DMS53 treated with DMSO at 0.1 percent for 48 hours (cell line): ENCODE measurements at regions not wholly inside any gene's neighbourhood (a gene's known extent, or its start where the extent isn't known, plus 50 kb on each side); places are given as distances from the start of the nearest gene placed in this dataset.

Experiments
- DNase-seq: peaks from one replicate; lab custom pipeline; 2025; ENCODE audit not compliant: unreplicated experiment; lab: John Stamatoyannopoulos, UW

- no peak for DNase-seq
Measured at GRCh38 chr20:24199501-24199900, 210.9 kb upstream of the GGTLC1 start.

- no peak for DNase-seq
Measured at GRCh38 chr20:24194143-24194542, 205.6 kb upstream of the GGTLC1 start.

GRCh38 chr20:24190905-24191304 lies 202.3 kb upstream of the GGTLC1 start:
- DNase-seq = no peak

GRCh38 chr20:24185791-24186190 lies 197.2 kb upstream of the GGTLC1 start:
- DNase-seq = no peak

DNA sequence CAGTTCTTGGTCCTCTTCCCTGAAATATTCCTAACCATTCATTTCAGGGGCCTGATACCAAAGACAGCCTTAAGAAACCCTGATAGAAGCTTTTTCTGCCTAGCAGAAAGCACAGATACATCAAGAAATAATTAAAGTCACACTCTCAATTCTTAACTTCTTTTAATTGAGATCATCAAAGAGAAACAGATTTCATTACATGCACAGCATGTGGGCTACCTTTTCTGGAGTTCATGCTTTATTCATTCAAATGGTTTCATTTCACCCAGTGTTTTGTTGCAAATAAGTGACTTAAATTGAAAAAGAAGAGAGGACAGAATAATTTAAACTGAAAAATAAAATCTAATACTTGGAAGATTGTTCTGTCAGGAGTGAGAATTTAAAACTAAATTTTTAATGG lies 192.6 kb upstream of the GGTLC1 start:
- no peak for DNase-seq

DNA sequence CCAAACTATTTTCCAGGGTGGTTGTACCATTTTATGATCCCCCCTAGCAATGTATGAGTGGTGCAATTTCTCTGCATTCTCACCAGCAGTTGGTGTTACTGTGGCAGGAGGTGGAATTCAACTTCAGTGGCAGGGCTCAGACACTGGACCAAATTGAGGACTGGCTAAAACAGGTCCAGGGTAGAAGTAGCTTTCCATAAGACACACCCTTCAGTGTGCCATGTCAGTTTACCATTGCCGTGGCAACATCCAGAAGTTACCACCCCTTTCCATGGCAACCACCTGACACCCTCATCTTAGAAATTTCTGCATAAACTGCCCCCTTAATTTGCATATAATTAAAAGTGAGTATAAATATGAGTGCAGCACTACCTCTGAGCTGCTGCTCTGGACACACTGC lies 180.7 kb upstream of the GGTLC1 start:
- no peak for DNase-seq

GRCh38 chr20:24166412-24166811 lies 177.8 kb upstream of the GGTLC1 start:
- no peak for DNase-seq

GRCh38 chr20:24166123-24166381 lies 177.5 kb upstream of the GGTLC1 start:
- no peak for DNase-seq

DNA sequence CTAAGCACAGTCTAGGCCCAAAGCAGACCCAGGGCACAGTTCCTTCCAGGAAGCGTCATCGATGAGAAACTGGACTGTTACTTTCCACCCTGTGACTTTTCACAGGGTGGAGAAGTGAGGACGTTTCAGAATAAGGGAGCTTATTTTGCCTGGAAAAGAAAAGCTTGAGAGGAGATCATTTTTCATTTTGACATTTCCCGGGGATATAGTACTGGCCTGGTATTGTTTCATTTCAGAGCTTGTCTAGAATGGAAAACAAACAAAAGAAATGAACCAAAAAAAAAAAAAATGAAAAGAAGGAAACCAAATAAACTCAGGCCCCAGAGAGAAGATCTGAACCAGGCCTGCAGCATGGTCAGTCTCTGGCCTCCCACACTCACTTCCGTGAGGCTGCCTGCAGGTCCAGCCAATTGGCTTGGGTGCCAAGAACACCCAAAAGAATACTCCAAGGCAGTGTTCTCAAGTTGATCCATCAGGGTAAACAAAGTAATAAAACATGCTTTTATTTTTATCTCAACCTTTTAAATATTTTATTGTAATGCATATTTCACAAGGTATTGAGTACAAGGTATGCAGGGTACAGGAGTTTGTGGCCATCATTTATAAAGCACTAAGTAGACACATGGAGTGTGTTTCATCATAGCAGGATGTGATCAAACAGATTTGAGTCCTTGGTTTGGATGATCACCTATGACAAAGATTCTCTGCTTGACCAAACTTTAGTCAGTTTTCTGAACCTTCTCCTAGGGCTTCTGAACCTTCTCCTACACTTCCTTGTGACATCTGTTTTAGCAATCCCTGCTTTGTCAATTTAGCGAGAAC lies 176.9 kb upstream of the GGTLC1 start:
- DNase-seq = no peak

- no peak for DNase-seq
Measured at GRCh38 chr20:24164360-24164759, 175.8 kb upstream of the GGTLC1 start.

DNA sequence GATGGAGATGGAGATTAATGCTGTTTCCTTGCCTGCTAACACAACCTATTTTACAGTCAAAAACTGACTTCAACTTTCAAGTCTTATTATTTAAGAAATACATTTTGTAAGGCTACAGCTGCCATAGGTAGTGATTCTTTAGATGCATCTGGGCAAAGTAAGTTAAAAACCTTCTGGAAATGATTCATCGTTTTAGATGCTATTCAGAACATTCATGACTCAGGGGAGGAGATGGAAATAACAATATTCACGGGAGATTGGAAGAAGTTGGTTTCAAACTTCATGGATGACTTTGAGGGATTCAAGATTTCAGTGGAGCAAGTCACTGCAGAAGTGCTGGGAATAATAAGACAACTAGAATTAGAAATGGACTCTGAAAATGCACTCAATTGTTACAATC lies 174.9 kb upstream of the GGTLC1 start:
- DNase-seq = no peak

DNA sequence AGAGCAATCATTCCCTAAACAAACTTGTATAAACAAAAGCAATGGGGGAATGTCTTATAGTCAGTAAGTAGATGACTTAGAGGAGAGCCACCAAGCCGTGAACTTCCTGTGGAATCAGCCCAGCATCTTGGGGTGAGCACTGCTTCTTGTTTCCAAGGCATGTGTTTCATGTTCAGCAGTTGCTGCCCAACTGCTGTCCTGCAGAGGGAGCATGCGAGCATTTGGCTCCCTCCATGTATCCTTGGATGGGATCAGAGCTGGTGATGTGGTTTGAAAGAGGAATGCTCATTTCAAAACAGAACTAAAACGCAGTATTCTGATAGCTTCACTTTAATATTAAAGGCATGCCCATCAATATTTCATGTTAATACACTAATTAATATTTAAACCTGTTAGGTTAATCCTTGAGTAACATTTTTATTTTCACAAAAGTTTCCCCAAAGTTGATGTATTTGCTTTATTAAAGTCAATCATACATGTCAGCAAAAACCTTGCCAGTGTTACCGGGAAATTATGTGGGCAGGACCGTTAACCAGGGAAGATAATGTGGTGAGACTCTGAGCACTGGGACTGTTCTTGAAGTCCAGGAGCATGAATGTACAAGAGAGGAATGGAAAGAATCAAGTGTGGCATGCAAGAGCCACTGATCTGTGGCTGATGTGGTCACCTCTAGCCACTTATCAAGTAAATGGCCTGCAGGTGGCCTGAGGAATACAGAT lies 172.1 kb upstream of the GGTLC1 start:
- peak; percentile 16 for DNase-seq

DNA sequence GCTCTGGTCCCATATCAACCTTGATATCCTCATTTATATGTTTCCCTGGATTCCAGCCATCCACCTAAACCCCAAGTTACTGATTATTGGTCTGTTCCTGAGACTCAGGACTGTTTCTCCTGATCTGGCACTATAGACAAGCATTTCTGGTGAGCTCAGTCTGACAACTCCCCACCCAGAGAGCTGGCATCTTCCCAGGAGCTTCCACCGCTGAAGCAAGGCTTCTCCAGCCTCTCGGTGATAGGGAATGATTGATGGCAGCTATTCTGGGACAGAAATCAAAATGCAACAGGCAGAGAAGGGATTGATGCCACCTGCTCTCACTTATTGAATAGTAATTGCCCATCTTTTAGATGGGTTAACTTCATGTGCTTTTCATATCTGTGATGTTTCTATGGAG lies 169.7 kb upstream of the GGTLC1 start:
- DNase-seq = no peak

GRCh38 chr20:24157213-24157612 lies 168.6 kb upstream of the GGTLC1 start:
- DNase-seq = no peak

DNA sequence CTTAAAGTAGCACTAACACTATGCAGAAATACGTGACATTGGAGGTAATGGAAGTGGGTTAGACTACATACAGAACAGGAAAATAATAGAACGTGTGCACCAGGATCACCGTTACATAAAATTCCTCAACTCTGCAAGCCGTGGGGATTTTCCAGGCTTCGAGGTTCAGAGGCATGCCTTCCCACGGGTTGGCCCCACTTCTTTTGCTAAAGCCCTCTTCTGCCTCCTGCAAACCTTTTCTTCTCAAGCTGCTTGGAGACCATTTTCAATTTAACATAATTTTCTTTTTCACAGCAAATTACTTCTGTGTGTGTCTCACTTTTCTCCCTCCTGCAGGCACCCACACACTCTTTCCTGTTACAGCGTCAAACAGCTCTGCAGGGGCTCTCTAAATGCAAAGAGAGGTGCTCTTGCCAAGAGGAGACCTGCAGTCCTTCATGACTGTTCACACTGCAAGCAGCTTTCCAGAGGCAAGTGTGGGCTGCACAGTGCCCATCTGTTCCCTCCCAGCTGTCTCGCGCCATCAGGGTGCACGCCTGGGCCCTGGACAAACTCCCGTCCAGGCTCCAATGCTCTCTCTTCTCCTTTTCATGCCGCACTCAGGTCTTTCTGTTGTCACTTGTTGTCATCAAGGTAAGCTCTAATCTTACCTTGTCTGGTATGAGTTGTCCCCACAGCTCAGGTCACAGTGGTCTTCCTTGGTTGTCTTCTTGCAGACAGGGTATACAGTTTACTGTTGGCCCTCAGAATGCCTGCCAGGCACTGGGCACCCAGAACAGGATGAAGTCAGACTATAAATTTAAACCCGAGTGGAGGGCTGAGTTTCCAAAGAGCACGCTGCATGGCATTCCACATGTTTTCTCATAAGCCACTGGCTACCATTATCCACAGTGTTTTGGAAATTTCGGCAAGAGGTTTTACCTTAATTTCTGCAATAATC lies 164.8 kb upstream of the GGTLC1 start:
- DNase-seq = no peak

- DNase-seq = no peak
Measured at GRCh38 chr20:24151621-24152294, 163.2 kb upstream of the GGTLC1 start.

GRCh38 chr20:24150406-24150805 lies 161.8 kb upstream of the GGTLC1 start:
- DNase-seq = no peak

- DNase-seq = no peak
Measured at GRCh38 chr20:24149881-24150307, 161.3 kb upstream of the GGTLC1 start.

GRCh38 chr20:24149175-24149574 lies 160.6 kb upstream of the GGTLC1 start:
- DNase-seq = no peak

GRCh38 chr20:24148372-24148771 lies 159.8 kb upstream of the GGTLC1 start:
- DNase-seq = no peak

GRCh38 chr20:24147961-24148360 lies 159.4 kb upstream of the GGTLC1 start:
- DNase-seq = no peak
